NT2/D1 (cell line): ENCODE measurements at regions not wholly inside any gene's neighbourhood (a gene's known extent, or its start where the extent isn't known, plus 50 kb on each side); places are given as distances from the start of the nearest gene placed in this dataset.

Source experiments
- DNase-seq: peaks from one replicate; pipeline ENCODE4 v3.0.0-alpha.2; 2011; ENCODE audit warnings: low read depth, low spot score
- H3K27me3 ChIP-seq: 2 replicates; pipeline ENCODE4 v1.6.0; 2011; ENCODE audit warnings: mild to moderate bottlenecking; ENCODE audit not compliant: insufficient read length, insufficient read depth
- H3K36me3 ChIP-seq: 2 replicates; pipeline ENCODE4 v1.6.1; 2011; ENCODE audit warnings: mild to moderate bottlenecking, low read length, mixed read lengths; ENCODE audit not compliant: insufficient read depth, insufficient read length
- H3K4me1 ChIP-seq: 2 replicates; pipeline ENCODE4 v1.5.1; 2011; ENCODE audit not compliant: insufficient read depth, insufficient read length
- H3K4me3 ChIP-seq: 2 replicates; pipeline ENCODE4 v1.5.1; 2011; ENCODE audit warnings: low read depth; ENCODE audit not compliant: insufficient read length
- H3K9ac ChIP-seq: 2 replicates; pipeline ENCODE4 v1.6.0; 2011; ENCODE audit warnings: low read depth; ENCODE audit not compliant: insufficient read length
- H3K9me3 ChIP-seq: 2 replicates; pipeline ENCODE4 v1.5.1; 2011; ENCODE audit warnings: mild to moderate bottlenecking, low read length; ENCODE audit not compliant: insufficient read depth
- SUZ12 ChIP-seq: IDR thresholded peaks from 2 replicates; pipeline ENCODE4 v1.6.1; 2011; ENCODE audit not compliant: insufficient read length, insufficient read depth; ENCODE audit errors: extremely low read depth
- YY1 ChIP-seq: IDR thresholded peaks from 2 replicates; pipeline ENCODE4 v1.6.1; 2011; ENCODE audit not compliant: insufficient read length, insufficient read depth
- ZNF274 ChIP-seq: IDR thresholded peaks from 2 replicates; pipeline ENCODE4 v1.6.1; 2011; ENCODE audit warnings: mild to moderate bottlenecking, low read depth, low read length

DNA sequence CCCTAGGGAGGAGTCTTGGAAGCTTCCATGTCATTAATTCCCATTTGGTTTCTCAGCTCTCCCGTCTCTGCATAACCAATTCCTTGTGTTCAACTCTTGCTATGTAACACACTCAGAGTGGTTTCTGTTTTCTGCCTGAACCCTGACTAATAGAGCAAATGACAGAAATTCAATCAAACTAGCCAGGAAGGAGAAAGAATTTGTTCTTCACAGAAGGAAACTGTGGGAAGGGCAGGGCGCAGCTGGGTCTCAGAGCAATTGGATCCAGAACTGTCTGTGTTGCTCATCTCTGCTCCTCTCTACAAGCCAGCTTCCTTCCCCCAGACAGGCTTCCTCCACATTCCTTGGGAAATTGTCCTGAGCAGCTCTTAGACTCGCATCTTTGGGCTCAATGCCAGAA lies 269.8 kb downstream of the TNS1 start:
- Histone ChIP-seq H3K27me3 (no peaks in the 10 kb centered on the region), H3K4me3 (no peak overlapping the region), H3K36me3 (no peaks in the 10 kb centered on the region), H3K9me3 (no peaks in the 10 kb centered on the region), H3K4me1 (no peaks in the 10 kb centered on the region), H3K9ac (no peak overlapping the region)
- TF ChIP-seq SUZ12 (no peak), YY1 (no peak), ZNF274 (no peak)
- DNase-seq = no peak

- DNase-seq = no peak
- no peak for TF ChIP-seq ZNF274
- TF ChIP-seq SUZ12 = no peak
- no peak for TF ChIP-seq YY1
These were observed 271.0 kb downstream of the TNS1 start for GRCh38 chr2:217731805-217732204.

GRCh38 chr2:217729421-217730053 lies 273.3 kb downstream of the TNS1 start:
- Histone ChIP-seq H3K4me3 (no peak overlapping the region), H3K4me1 (no peaks in the 10 kb centered on the region), H3K9ac (no peak overlapping the region), H3K27me3 (no peaks in the 10 kb centered on the region), H3K9me3 (no peaks in the 10 kb centered on the region), H3K36me3 (no peaks in the 10 kb centered on the region)
- TF ChIP-seq ZNF274 = no peak
- TF ChIP-seq SUZ12 = no peak
- TF ChIP-seq YY1 = no peak
- no peak for DNase-seq

More at GRCh38 chr2:217731805-217732204, 271.0 kb downstream of the TNS1 start:
- Histone ChIP-seq H3K4me3 (no peak overlapping the region), H3K36me3 (no peaks in the 10 kb centered on the region), H3K9me3 (no peaks in the 10 kb centered on the region), H3K4me1 (no peaks in the 10 kb centered on the region), H3K27me3 (no peaks in the 10 kb centered on the region), H3K9ac (no peak overlapping the region)

- Histone ChIP-seq H3K9ac (no peak overlapping the region), H3K4me1 (no peaks in the 10 kb centered on the region), H3K9me3 (no peaks in the 10 kb centered on the region), H3K36me3 (no peaks in the 10 kb centered on the region), H3K4me3 (no peak overlapping the region), H3K27me3 (no peaks in the 10 kb centered on the region)
- no peak for DNase-seq
- no peak for TF ChIP-seq YY1
- no peak for TF ChIP-seq ZNF274
These were observed 275.0 kb downstream of the TNS1 start for GRCh38 chr2:217727801-217728200.

GRCh38 chr2:217725409-217725808 lies 277.4 kb downstream of the TNS1 start:
- H3K4me3 ChIP-seq = no peak overlapping the region
- TF ChIP-seq SUZ12 (no peak), ZNF274 (no peak), YY1 (no peak)

DNA sequence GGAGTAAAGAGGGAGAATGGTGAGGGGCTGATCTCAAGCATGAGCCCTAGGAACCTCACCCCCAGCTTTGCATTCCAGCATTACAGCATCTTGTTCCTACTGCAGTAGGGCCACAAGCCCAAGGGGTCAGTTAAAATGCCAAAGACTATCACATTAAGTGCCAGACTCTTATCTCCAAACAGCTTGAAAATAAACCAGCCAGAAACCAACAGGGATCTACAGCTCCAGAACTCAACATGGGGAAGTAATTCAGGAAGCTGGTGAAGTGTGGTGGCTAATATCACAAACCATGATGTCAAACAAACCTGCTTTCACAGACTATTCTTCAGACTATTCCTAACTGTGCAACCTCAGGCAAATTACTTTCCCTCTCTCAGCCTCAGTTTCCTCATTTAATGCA lies 278.3 kb downstream of the TNS1 start:
- H3K9me3 ChIP-seq = 0 out of 2 replicates have a peak, but pooled peaks cover 6% of the 10 kb centered on the region
- no peaks in the 10 kb centered on the region for H3K36me3 ChIP-seq
- H3K9ac ChIP-seq = no peak overlapping the region
- no peak for DNase-seq
- TF ChIP-seq ZNF274 (no peak), YY1 (no peak), SUZ12 (no peak)
- no peak overlapping the region for H3K4me3 ChIP-seq
- no peaks in the 10 kb centered on the region for H3K27me3 ChIP-seq
- no peaks in the 10 kb centered on the region for H3K4me1 ChIP-seq

More at GRCh38 chr2:217725409-217725808, 277.4 kb downstream of the TNS1 start:
- Histone ChIP-seq H3K27me3 (no peaks in the 10 kb centered on the region), H3K9ac (no peak overlapping the region), H3K9me3 (0 out of 2 replicates have a peak, but pooled peaks cover 6% of the 10 kb centered on the region), H3K36me3 (no peaks in the 10 kb centered on the region), H3K4me1 (no peaks in the 10 kb centered on the region)
- DNase-seq = no peak

- Histone ChIP-seq H3K4me1 (no peaks in the 10 kb centered on the region), H3K36me3 (no peaks in the 10 kb centered on the region), H3K27me3 (no peaks in the 10 kb centered on the region), H3K9me3 (0 out of 2 replicates have a peak, but pooled peaks cover 6% of the 10 kb centered on the region), H3K4me3 (no peak overlapping the region), H3K9ac (no peak overlapping the region)
- no peak for TF ChIP-seq ZNF274
- no peak for TF ChIP-seq SUZ12
- TF ChIP-seq YY1 = no peak
- DNase-seq = no peak
These were observed 278.8 kb downstream of the TNS1 start for GRCh38 chr2:217723981-217724380.
